Endodermal cell (in vitro differentiated cells): ENCODE measurements at regions not wholly inside any gene's neighbourhood (a gene's known extent, or its start where the extent isn't known, plus 50 kb on each side); places are given as distances from the start of the nearest gene placed in this dataset.

Experiments used
- DNase-seq: peaks from one replicate; pipeline ENCODE4 v3.0.0-alpha.2; 2017
- H3K27ac ChIP-seq: 2 replicates; pipeline ENCODE4 v1.5.1; 2013; ENCODE audit warnings: mild to moderate bottlenecking, low read depth, low read length, moderate library complexity
- H3K27me3 ChIP-seq: 2 replicates; pipeline ENCODE4 v1.6.1; 2013; ENCODE audit warnings: mild to moderate bottlenecking, low read length, moderate library complexity; ENCODE audit not compliant: insufficient read depth, control insufficient read depth, poor library complexity, severe bottlenecking
- H3K36me3 ChIP-seq: 2 replicates; pipeline ENCODE4 v1.7.0; 2013; ENCODE audit warnings: mild to moderate bottlenecking, low read length, moderate library complexity; ENCODE audit not compliant: control insufficient read depth, insufficient read depth
- H3K4me1 ChIP-seq: one replicate; pipeline ENCODE4 v1.7.0; 2013; ENCODE audit warnings: low read length; ENCODE audit not compliant: control insufficient read depth, insufficient read depth
- H3K4me3 ChIP-seq: 2 replicates; pipeline ENCODE4 v1.5.1; 2013; ENCODE audit warnings: mild to moderate bottlenecking, low read length, moderate library complexity
- H3K9ac ChIP-seq: 2 replicates; pipeline ENCODE4 v1.6.1; 2013; ENCODE audit warnings: mild to moderate bottlenecking, low read length, moderate library complexity; ENCODE audit not compliant: poor library complexity, severe bottlenecking; ENCODE audit errors: extremely low read depth
- H3K9me3 ChIP-seq: 2 replicates; pipeline ENCODE4 v1.6.1; 2013; ENCODE audit warnings: mild to moderate bottlenecking, low read length, moderate library complexity; ENCODE audit not compliant: control insufficient read depth
- H3K27ac Mint-ChIP-seq: 2 replicates; pipeline ENCODE4 v1.8.0; 2020; ENCODE audit warnings: mixed read lengths
- H3K27me3 Mint-ChIP-seq: 2 replicates; pipeline ENCODE4 v1.8.0; 2021; ENCODE audit warnings: mild to moderate bottlenecking, mixed read lengths; ENCODE audit not compliant: insufficient read depth
- H3K36me3 Mint-ChIP-seq: 2 replicates; pipeline ENCODE4 v1.8.0; 2020; ENCODE audit warnings: low read depth, mixed read lengths
- H3K4me1 Mint-ChIP-seq: 2 replicates; pipeline ENCODE4 v1.8.0; 2020; ENCODE audit warnings: mixed read lengths
- H3K4me3 Mint-ChIP-seq: 2 replicates; pipeline ENCODE4 v1.8.0; 2020; ENCODE audit warnings: mild to moderate bottlenecking, moderate library complexity, mixed read lengths
- H3K9me3 Mint-ChIP-seq: 2 replicates; pipeline ENCODE4 v1.8.0; 2020; ENCODE audit warnings: mild to moderate bottlenecking, mixed read lengths
- CTCF ChIP-seq: fragments of 200-600 bp; sonication (generic); conservative IDR thresholded peaks from 2 replicates; pipeline ENCODE4 v1.5.0; 2021; ENCODE audit warnings: antibody characterized with exemption, mild to moderate bottlenecking
- WGBS, 2 experiments: methylation state at CpG; one replicate each; pipeline versions ENCODE4 v1.1.5 to v1.1.7; 2013; ENCODE audit warnings: missing lambda C conversion rate in 2 of 2, mixed read lengths in 1 of 2; ENCODE audit not compliant: insufficient coverage in 1 of 2, insufficient read length in 1 of 2; 5-methylcytosine and 5-hydroxymethylcytosine counted together

GRCh38 chr18:4524096-4524495, 69.0 kb upstream of the DLGAP1 start:
- Histone ChIP-seq H3K9me3 (peaks cover 5% of the 10 kb centered on the region), H3K27ac (no peak overlapping the region), H3K4me1 (no peaks in the 10 kb centered on the region), H3K27me3 (no peaks in the 10 kb centered on the region), H3K4me3 (no peak overlapping the region), H3K9ac (no peak overlapping the region), H3K36me3 (no peaks in the 10 kb centered on the region)
- Mint-ChIP-seq H3K4me3 (no peak overlapping the region), H3K36me3 (no peaks in the 10 kb centered on the region), H3K27me3 (no peaks in the 10 kb centered on the region), H3K27ac (no peak overlapping the region), H3K4me1 (peaks cover 9% of the 10 kb centered on the region), H3K9me3 (peaks cover 3% of the 10 kb centered on the region)
- 43 to 84% methylated on average over 1 to 4 of the region's 4 CpGs for WGBS, 2 experiments
- peak; percentile 57 for TF ChIP-seq CTCF
- no peak for DNase-seq

GRCh38 chr18:4511166-4511565, 56.1 kb upstream of the DLGAP1 start:
- WGBS, 2 experiments, result 96 to 97% methylated on average over 6 of the region's 6 CpGs

GRCh38 chr18:4510711-4511110, 55.6 kb upstream of the DLGAP1 start:
- Histone ChIP-seq H3K27me3 (no peaks in the 10 kb centered on the region), H3K9ac (no peak overlapping the region), H3K36me3 (no peaks in the 10 kb centered on the region), H3K4me3 (no peak overlapping the region), H3K27ac (no peak overlapping the region), H3K4me1 (no peaks in the 10 kb centered on the region), H3K9me3 (peaks cover 6% of the 10 kb centered on the region)
- 80 to 100% methylated on average over 1 of the region's 1 CpG for WGBS, 2 experiments
- no peaks in the 10 kb centered on the region for H3K27me3 Mint-ChIP-seq
- H3K36me3 Mint-ChIP-seq, result no peaks in the 10 kb centered on the region
- peaks cover 5% of the 10 kb centered on the region for H3K9me3 Mint-ChIP-seq
- no peak overlapping the region for H3K4me3 Mint-ChIP-seq
- peak; percentile 49 for DNase-seq
- H3K4me1 Mint-ChIP-seq, result no peaks in the 10 kb centered on the region
- no peak overlapping the region for H3K27ac Mint-ChIP-seq
- TF ChIP-seq CTCF, result no peak

More at GRCh38 chr18:4511166-4511565, 56.1 kb upstream of the DLGAP1 start:
- Histone ChIP-seq H3K9me3 (peaks cover 6% of the 10 kb centered on the region), H3K9ac (no peak overlapping the region), H3K4me3 (no peak overlapping the region), H3K27me3 (no peaks in the 10 kb centered on the region), H3K27ac (no peak overlapping the region), H3K4me1 (no peaks in the 10 kb centered on the region), H3K36me3 (no peaks in the 10 kb centered on the region)
- H3K36me3 Mint-ChIP-seq, result no peaks in the 10 kb centered on the region
- no peak for TF ChIP-seq CTCF
- no peaks in the 10 kb centered on the region for H3K27me3 Mint-ChIP-seq
- peak; percentile 49 for DNase-seq
- no peak overlapping the region for H3K4me3 Mint-ChIP-seq
- no peaks in the 10 kb centered on the region for H3K4me1 Mint-ChIP-seq
- H3K9me3 Mint-ChIP-seq, result peaks cover 5% of the 10 kb centered on the region
- no peak overlapping the region for H3K27ac Mint-ChIP-seq
